ENCODE measurements at regions not wholly inside any gene's neighbourhood (a gene's known extent, or its start where the extent isn't known, plus 50 kb on each side); places are given as distances from the start of the nearest gene placed in this dataset.

DNA sequence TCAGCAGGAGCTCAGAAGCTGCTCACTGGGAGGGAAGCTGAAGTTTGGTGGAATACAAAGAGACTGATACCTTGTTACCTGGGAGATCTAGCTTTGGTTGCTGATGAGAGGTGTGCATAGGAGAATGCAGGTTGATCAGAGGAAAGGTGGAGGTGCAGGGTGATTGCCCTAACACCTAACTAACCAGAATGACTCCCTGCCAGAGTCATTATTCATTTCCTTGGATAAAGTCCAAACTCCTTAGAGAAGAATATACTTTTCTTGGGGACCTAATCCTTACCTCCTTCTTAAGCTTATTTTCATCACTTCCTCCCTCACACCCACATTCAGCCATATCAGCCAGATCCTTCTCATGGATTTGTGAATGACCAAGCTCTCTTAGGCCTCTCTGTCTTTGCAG is 814.2 kb upstream of the TENM4 start:
- Histone ChIP-seq H3K27me3 (ENCODE audit: control insufficient read depth, insufficient read depth, low read length) (no peaks in the 10 kb centered on the region), H3K4me3 (ENCODE audit: low read depth, low read length) (no peak overlapping the region), H3K36me3 (ENCODE audit: control insufficient read depth, insufficient read depth, low read length) (no peaks in the 10 kb centered on the region)
- TF ChIP-seq, protein P1, sequence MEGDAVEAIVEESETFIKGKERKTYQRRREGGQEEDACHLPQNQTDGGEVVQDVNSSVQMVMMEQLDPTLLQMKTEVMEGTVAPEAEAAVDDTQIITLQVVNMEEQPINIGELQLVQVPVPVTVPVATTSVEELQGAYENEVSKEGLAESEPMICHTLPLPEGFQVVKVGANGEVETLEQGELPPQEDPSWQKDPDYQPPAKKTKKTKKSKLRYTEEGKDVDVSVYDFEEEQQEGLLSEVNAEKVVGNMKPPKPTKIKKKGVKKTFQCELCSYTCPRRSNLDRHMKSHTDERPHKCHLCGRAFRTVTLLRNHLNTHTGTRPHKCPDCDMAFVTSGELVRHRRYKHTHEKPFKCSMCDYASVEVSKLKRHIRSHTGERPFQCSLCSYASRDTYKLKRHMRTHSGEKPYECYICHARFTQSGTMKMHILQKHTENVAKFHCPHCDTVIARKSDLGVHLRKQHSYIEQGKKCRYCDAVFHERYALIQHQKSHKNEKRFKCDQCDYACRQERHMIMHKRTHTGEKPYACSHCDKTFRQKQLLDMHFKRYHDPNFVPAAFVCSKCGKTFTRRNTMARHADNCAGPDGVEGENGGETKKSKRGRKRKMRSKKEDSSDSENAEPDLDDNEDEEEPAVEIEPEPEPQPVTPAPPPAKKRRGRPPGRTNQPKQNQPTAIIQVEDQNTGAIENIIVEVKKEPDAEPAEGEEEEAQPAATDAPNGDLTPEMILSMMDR (IDR thresholded peaks at IDR 0.05; ENCODE audit: insufficient read depth, low read length, poor library complexity, severe bottlenecking) = no peak
- no peak for DNase-seq (ENCODE audit: low read depth)

- DNase-seq (ENCODE audit: low read depth) = no peak
- H3K27me3 ChIP-seq (ENCODE audit: control insufficient read depth, insufficient read depth, low read length) = no peaks in the 10 kb centered on the region
- no peaks in the 10 kb centered on the region for H3K36me3 ChIP-seq (ENCODE audit: control insufficient read depth, insufficient read depth, low read length)
- TF ChIP-seq, protein P1 (IDR thresholded peaks at IDR 0.05; ENCODE audit: insufficient read depth, low read length, poor library complexity, severe bottlenecking) = no peak
- no peak overlapping the region for H3K4me3 ChIP-seq (ENCODE audit: low read depth, low read length)
These were observed 800.9 kb upstream of the TENM4 start for GRCh38 chr11:80241766-80242165.

GRCh38 chr11:80240245-80240644 is 799.4 kb upstream of the TENM4 start:
- Histone ChIP-seq H3K4me3 (ENCODE audit: low read depth, low read length) (no peak overlapping the region), H3K36me3 (ENCODE audit: control insufficient read depth, insufficient read depth, low read length) (no peaks in the 10 kb centered on the region), H3K27me3 (ENCODE audit: control insufficient read depth, insufficient read depth, low read length) (no peaks in the 10 kb centered on the region)
- TF ChIP-seq, protein P1 (IDR thresholded peaks at IDR 0.05; ENCODE audit: insufficient read depth, low read length, poor library complexity, severe bottlenecking) = no peak
- DNase-seq (ENCODE audit: low read depth) = no peak

DNA sequence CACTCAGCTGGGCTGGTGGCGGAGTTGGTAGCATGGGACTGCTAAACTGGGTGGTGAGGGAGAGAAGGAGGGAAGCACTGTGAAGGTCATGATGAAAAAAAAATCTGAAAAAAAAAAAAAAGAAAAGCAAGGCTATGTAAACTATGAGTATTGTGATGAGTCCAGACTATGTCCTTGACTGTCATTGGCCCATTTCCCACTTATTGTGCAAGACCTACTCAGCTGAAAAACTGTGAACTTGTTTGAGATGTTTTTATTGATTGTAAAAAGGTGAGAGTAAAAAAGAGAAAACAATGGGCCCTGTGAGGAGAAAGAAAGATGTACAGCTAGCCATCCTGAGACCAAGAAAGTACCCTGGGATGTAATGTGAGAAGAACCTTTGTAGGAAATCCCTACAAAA is 798.4 kb upstream of the TENM4 start:
- no peak for DNase-seq (ENCODE audit: low read depth)
- Histone ChIP-seq H3K36me3 (ENCODE audit: control insufficient read depth, insufficient read depth, low read length) (no peaks in the 10 kb centered on the region), H3K4me3 (ENCODE audit: low read depth, low read length) (no peak overlapping the region), H3K27me3 (ENCODE audit: control insufficient read depth, insufficient read depth, low read length) (no peaks in the 10 kb centered on the region)
- TF ChIP-seq, protein P1 (IDR thresholded peaks at IDR 0.05; ENCODE audit: insufficient read depth, low read length, poor library complexity, severe bottlenecking) = no peak

GRCh38 chr11:80227915-80228314 is 787.1 kb upstream of the TENM4 start:
- Histone ChIP-seq H3K4me3 (ENCODE audit: low read depth, low read length) (no peak overlapping the region), H3K27me3 (ENCODE audit: control insufficient read depth, insufficient read depth, low read length) (no peaks in the 10 kb centered on the region), H3K36me3 (ENCODE audit: control insufficient read depth, insufficient read depth, low read length) (no peaks in the 10 kb centered on the region)
- TF ChIP-seq, protein P1 (IDR thresholded peaks at IDR 0.05; ENCODE audit: insufficient read depth, low read length, poor library complexity, severe bottlenecking) = no peak
- DNase-seq (ENCODE audit: low read depth) = no peak

DNA sequence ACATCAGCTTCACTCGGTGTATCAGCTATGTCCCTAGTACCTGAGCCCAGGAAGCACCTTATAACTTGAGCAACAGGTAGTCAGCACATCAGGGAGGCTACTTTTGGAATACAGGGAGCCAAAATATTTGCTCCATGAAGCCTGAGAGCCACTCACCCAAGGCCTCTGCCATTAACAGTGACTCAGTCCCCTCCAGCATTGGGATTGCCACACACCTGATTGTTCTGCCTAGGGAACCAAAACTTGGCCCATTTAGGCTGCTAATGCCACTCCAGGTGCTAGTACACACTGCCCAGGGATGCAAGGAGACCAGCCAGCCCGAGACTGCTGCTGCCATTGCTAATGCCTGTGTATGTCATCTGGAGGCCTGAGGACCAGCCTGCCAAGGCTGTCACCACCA is 773.6 kb upstream of the TENM4 start:
- TF ChIP-seq, protein P1 (IDR thresholded peaks at IDR 0.05; ENCODE audit: insufficient read depth, low read length, poor library complexity, severe bottlenecking) = no peak
- Histone ChIP-seq H3K27me3 (ENCODE audit: control insufficient read depth, insufficient read depth, low read length) (no peaks in the 10 kb centered on the region), H3K4me3 (ENCODE audit: low read depth, low read length) (no peak overlapping the region), H3K36me3 (ENCODE audit: control insufficient read depth, insufficient read depth, low read length) (no peaks in the 10 kb centered on the region)
- no peak for DNase-seq (ENCODE audit: low read depth)
